ENCODE measurements at regions not wholly inside any gene's neighbourhood (a gene's known extent, or its start where the extent isn't known, plus 50 kb on each side); places are given as distances from the start of the nearest gene placed in this dataset.
"Not testable (repeated sequence)": the region's sequence is repeated elsewhere in the genome, so short reads cannot be mapped to it uniquely, and the experiment has no call there.

GRCh38 chr18:54433368-54433767 lies 75.7 kb downstream of the C18orf54 start:
- intact Hi-C loops (cut with DNase I): no loop called here
- no peak for DNase-seq
- ATAC-seq: no peak

GRCh38 chr18:54433857-54434256 lies 76.2 kb downstream of the C18orf54 start:
- intact Hi-C loops (cut with DNase I): no loop called here
- ATAC-seq (no peak), DNase-seq (no peak)

- no peak for DNase-seq
- intact Hi-C loops (cut with DNase I): no loop called here
- no peak for ATAC-seq
Observed at GRCh38 chr18:54434453-54434852, 76.7 kb downstream of the C18orf54 start.

- DNase-seq (no peak), ATAC-seq (no peak)
Observed at GRCh38 chr18:54436501-54436900, 78.8 kb downstream of the C18orf54 start.

GRCh38 chr18:54440292-54440691 lies 82.6 kb downstream of the C18orf54 start:
- DNase-seq: peak; percentile 20
- intact Hi-C loops (cut with DNase I): loop anchor here in 1 of 2 donors (5.0 kb wide), 1 partner anchor 232 kb away; no protein-coding TSS in a partner anchor
- no peak for ATAC-seq

More at GRCh38 chr18:54436501-54436900, 78.8 kb downstream of the C18orf54 start:
- intact Hi-C loops (cut with DNase I): no loop called here

- intact Hi-C loops (cut with DNase I): loop anchor here in 1 of 2 donors (2.0 to 5.0 kb wide), 2 partner anchors 228 to 538 kb away; no protein-coding TSS in a partner anchor
- ATAC-seq: peak; percentile 58 to 78
- DNase-seq: peak; percentile 30
Observed at GRCh38 chr18:54444319-54444914, 86.7 kb downstream of the C18orf54 start.

GRCh38 chr18:54453996-54454395 lies 96.3 kb downstream of the C18orf54 start:
- intact Hi-C loops (cut with DNase I): no loop called here
- DNase-seq: no peak
- ATAC-seq: no peak

- intact Hi-C loops (cut with DNase I): no loop called here
- DNase-seq (no peak), ATAC-seq (no peak)
Observed at GRCh38 chr18:54465502-54465901, 107.8 kb downstream of the C18orf54 start.

- DNase-seq (no peak), ATAC-seq (no peak)
- intact Hi-C loops (cut with DNase I): no loop called here
Observed at GRCh38 chr18:54466248-54467005, 108.7 kb downstream of the C18orf54 start.

GRCh38 chr18:54479365-54479764 lies 111.7 kb upstream of the DYNAP start:
- ATAC-seq (no peak), DNase-seq (no peak)
- intact Hi-C loops (cut with DNase I): no loop called here

GRCh38 chr18:54480616-54481015 lies 110.4 kb upstream of the DYNAP start:
- no peak for DNase-seq
- no peak for ATAC-seq
- intact Hi-C loops (cut with DNase I): no loop called here

- intact Hi-C loops (cut with DNase I); DNase-seq; ATAC-seq: not testable (repeated sequence)
Observed at GRCh38 chr18:54502451-54502850, 88.6 kb upstream of the DYNAP start.

GRCh38 chr18:54503131-54503894 lies 87.7 kb upstream of the DYNAP start:
- no peak for ATAC-seq
- intact Hi-C loops (cut with DNase I): no loop called here

GRCh38 chr18:54506516-54507261 lies 84.4 kb upstream of the DYNAP start:
- intact Hi-C loops (cut with DNase I): no loop called here
- ATAC-seq: no peak

More at GRCh38 chr18:54503131-54503894, 87.7 kb upstream of the DYNAP start:
- DNase-seq: no peak

GRCh38 chr18:54509793-54510192 lies 81.3 kb upstream of the DYNAP start:
- ATAC-seq: no peak
- intact Hi-C loops (cut with DNase I): no loop called here
- DNase-seq: no peak

More at GRCh38 chr18:54506516-54507261, 84.4 kb upstream of the DYNAP start:
- no peak for DNase-seq

GRCh38 chr18:54515149-54515548 lies 75.9 kb upstream of the DYNAP start:
- ATAC-seq (no peak), DNase-seq (no peak)
- intact Hi-C loops (cut with DNase I): no loop called here

GRCh38 chr18:54517521-54517920 lies 73.5 kb upstream of the DYNAP start:
- ATAC-seq (no peak), DNase-seq (no peak)
- intact Hi-C loops (cut with DNase I): no loop called here

GRCh38 chr18:54521846-54522245 lies 69.2 kb upstream of the DYNAP start:
- intact Hi-C loops (cut with DNase I): no loop called here
- ATAC-seq: no peak
- DNase-seq: no peak

GRCh38 chr18:54528942-54529376 lies 62.1 kb upstream of the DYNAP start:
- ATAC-seq: no peak
- no peak for DNase-seq
- intact Hi-C loops (cut with DNase I): no loop called here

Data from left cardiac atrium (tissue), 4 donors.